AG20443 (cell line): ENCODE measurements at regions not wholly inside any gene's neighbourhood (a gene's known extent, or its start where the extent isn't known, plus 50 kb on each side); places are given as distances from the start of the nearest gene placed in this dataset.
"Not testable (repeated sequence)": the region's sequence is repeated elsewhere in the genome, so short reads cannot be mapped to it uniquely, and the experiment has no call there.

Experiments used
- DNase-seq: peaks from one replicate; pipeline ENCODE4 v3.0.0; 2012; ENCODE audit warnings: low spot score, mixed read lengths

GRCh38 chr9:87334366-87334765, 163.3 kb upstream of the DAPK1 start:
- no peak for DNase-seq

DNA sequence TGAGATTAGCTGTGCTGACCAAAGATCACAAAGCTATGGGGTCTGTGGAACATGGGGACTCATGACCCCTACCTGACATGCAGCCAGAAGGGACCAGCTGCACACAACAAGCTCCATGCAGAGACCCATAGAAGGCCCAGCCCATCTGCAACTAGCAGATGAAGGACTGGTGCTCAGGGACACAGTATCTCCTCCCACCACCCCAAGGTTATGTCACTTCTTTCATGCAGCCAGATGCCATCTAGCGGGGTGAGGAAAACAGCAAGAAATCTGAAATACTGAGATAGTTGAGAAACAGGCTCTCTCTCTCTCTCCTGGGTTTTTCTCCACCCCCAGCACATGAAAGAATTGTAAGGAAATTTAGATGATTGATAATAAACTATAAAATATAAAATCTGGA, 161.3 kb upstream of the DAPK1 start:
- no peak for DNase-seq

- peak; percentile 68 for DNase-seq
Measured at GRCh38 chr9:87336914-87337333, 160.7 kb upstream of the DAPK1 start.

- DNase-seq, result no peak
Measured at GRCh38 chr9:87337335-87338087, 160.2 kb upstream of the DAPK1 start.

GRCh38 chr9:87338088-87338989, 159.3 kb upstream of the DAPK1 start:
- no peak for DNase-seq

- no peak for DNase-seq
Measured at GRCh38 chr9:87340391-87340790, 157.3 kb upstream of the DAPK1 start.

DNA sequence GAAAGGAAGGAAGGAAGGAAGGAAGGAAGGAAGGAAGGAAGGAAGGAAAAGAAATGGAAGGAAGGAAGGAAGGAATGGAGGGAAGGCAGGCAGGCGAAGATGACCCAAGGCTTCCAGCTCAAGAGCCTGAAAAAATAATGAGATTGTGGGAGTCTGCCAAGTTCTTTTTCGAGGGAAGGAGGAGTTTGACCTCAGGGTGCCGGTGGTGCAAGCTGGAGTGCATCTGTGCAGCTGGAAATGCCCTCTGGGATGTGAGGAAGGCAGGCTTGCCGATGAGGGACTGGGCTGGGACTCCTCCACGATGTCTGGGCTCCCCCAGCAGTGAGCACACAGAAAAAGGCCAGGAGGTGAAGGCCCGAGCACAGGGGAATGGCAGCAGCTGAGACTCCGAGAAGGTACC, 154.9 kb upstream of the DAPK1 start:
- no peak for DNase-seq

- peak; percentile 31 for DNase-seq
Measured at GRCh38 chr9:87343816-87344430, 153.7 kb upstream of the DAPK1 start.

- DNase-seq, result no peak
Measured at GRCh38 chr9:87346061-87346665, 151.5 kb upstream of the DAPK1 start.

DNA sequence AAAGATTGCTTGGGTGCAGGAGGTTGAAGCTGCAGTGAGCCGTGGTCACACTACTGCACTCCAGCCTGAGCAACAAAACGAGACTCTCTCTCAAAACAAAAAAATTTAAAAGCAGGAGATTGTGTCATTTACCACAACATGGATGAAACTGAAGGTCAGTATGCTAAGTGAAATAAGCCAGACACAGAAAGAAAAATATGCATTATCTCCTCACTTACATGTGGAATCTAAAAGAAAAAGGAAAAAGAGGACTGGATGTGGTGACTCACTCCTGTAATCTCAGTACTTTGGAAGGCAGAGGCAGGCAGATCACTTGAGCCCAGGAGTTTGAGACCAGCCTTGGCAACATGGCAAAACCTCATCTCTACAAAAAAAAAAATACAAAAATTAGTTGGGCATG, 146.8 kb upstream of the DAPK1 start:
- DNase-seq, result no peak

GRCh38 chr9:87353301-87353700, 144.4 kb upstream of the DAPK1 start:
- no peak for DNase-seq

DNA sequence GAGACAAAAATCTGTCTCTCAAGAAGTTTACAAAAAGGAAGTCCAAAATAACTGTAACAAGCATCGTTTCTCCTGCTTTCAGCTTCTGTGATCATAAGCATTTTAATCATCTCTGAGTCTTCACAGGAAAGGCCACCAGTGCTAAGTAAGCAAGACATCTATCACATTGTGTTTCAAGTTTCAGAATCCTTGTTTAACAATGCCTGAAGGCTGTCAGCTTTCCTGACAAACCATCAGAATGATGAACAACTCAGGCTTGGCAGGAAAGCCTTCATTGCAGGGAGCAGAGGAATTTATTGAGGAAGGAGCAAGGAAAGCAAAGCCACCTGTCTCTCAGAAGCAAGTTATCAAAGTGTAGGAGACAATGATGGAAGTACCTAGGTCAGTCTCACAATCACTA, 143.5 kb upstream of the DAPK1 start:
- DNase-seq, result no peak

- no peak for DNase-seq
Measured at GRCh38 chr9:87357600-87357999, 140.1 kb upstream of the DAPK1 start.

DNA sequence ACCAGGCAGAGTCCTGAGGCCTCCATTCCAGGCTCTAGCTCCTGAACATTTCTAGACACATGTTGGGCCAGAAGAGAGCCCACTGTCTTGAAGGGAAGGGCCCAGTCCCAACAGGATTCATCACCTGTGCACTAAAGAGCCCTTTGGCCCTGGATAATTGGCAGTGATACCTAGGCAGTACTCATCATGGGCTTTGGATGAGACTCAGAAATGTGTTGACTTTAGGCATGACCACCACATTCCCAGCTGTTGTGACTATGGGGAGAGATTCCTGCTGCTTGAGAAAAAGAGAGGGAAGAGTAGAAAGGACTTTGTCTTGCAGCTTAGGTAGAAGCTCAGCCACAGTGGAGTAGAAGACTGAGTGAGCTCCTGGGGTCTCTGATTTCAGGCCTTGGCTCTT, 138.4 kb upstream of the DAPK1 start:
- DNase-seq, result no peak

- DNase-seq, result no peak
Measured at GRCh38 chr9:87359958-87360601, 137.6 kb upstream of the DAPK1 start.

DNA sequence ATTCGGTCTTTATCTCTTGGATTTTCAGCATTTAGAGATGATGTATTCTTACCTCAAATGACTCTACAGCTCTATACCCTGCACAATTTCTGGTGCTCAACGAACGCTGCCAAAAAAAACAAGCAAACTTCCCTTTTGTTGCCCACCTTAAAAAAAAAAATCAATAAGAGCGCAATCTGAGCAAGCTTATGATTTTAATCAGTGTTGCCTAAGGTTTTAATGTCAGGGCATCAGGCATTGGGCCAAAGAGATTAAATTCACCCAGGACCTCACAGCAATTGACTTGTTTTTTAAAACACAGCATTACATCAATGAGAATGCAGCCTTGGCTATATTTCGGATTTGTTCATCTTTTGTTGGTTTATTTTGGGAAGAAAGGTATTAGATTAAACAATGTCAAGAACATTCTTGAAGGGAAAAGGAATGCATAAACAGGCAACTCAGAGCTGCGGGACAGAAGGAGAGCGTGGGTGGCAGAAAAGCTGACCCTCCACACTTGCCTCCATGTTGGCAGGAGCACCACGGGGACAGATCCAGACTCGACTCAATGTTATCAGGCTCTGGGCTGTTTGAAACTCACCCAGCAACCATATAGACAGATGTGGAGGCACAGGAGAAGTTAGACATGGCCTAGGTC, 127.5 kb upstream of the DAPK1 start:
- DNase-seq, result no peak

DNA sequence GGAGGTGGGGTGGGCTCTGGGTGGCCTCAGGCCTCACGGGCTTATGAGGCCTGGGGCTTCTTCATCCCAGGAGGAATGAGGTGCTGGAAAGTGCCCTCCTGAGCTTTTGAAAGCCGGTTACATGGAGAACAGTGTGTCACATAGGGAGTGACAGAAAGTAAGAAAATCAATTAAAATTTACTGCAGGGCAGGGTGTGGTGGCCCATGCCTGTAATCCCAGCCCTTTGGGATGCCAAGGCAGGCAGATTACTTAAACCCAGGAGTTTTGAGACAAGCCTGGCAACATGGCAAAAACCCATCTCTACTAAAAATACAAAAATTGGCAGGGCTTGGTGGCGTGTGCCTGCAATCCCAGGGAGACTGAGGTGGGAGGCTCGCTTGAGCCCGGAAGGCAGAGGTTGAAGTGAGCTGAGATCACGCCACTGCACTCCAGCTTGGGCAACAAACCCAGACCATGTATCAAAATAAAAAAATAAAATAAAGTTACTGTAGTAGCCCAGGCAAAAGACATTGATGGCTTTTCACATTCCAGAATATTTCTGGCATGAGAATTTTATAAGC, 125.8 kb upstream of the DAPK1 start:
- DNase-seq, result no peak

DNA sequence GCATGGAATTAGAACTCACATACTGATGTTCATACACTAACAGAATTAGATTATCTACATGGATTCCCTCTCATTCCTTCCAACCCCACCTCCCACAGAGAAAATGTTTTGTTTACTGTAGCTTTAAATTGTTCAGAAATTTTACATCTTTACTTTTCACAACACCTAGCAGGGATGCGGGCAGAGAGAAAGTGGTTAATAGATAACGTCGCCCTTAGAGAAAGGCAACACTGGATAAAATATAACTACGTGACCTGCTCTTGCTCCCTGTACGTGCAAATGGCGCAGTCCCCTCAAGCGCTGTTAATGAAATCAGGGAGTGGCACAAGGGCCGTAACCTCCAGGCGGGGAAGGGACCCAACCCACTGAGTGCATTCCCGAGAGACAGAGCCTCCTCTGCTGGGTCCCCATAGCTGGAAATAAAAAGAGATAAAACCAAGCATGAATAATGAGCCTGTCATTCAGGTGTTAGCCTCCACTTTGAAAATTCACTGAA, 125.3 kb upstream of the DAPK1 start:
- no peak for DNase-seq

DNA sequence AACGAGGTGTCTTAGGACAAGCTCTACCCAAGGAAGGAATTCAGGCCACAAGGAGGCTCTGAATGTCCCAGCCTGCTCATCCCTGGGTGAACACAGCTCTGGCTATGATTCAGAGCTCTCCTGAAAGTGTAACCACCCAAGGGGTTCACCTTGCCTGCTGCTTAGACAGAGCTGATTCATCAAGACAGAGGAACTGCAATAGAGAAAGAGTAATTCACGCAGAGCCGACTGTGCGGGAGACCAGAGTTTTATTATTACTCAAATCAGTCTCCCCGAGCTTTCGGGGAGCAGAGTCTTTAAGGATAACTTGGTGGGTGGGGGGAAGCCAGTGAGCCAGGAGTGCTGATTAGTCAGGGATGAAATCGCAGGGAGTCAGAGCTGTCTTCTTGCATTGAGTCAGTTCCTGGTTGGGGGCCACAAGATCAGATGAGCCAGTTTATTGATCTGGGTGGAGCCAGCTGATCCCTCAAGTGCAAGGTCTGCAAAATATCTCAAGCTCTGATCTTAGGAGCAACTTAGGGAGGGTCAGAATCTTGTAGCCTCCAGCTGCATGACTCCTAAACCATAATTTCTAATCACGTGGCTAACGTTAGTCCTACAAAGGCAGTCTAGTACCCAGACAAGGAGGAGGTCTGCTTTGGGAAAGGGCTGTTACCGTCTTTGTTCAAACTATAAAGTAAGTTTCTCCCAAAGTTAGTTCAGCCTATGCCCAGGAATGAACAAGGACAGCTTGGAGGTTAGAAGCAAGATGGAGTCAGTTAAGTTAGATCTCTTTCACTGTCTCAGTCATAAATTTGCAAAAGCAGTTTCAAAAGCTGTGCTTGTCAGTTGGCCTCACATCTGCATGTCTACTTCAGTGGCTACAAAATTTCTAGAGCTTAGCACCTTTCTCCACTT, 123.4 kb upstream of the DAPK1 start:
- not testable (repeated sequence) for DNase-seq
